GM12878 (cell line): ENCODE measurements at regions not wholly inside any gene's neighbourhood (a gene's known extent, or its start where the extent isn't known, plus 50 kb on each side); places are given as distances from the start of the nearest gene placed in this dataset.

Experiments used
- CREM ChIP-seq: IDR thresholded peaks from 2 replicates; pipeline ENCODE4 v1.6.1; 2014; ENCODE audit warnings: antibody characterized with exemption, low read depth
- EGR1 ChIP-seq, 2 experiments: IDR thresholded peaks; 1 replicate in 1 of 2; 2 replicates in 1 of 2; pipeline ENCODE4 v1.6.1; 2011 to 2012; ENCODE audit warnings: low read depth in 2 of 2, low read length in 2 of 2, borderline replicate concordance in 1 of 2, mild to moderate bottlenecking in 1 of 2, moderate library complexity in 1 of 2
- HDAC6 ChIP-seq: fragments of 200-600 bp; sonication (generic); IDR thresholded peaks from one replicate; pipeline ENCODE4 v1.8.0; 2017; ENCODE audit warnings: antibody characterized with exemption; ENCODE audit not compliant: unreplicated experiment
- NKRF ChIP-seq: fragments of 450-650 bp; conservative IDR thresholded peaks from 2 replicates; pipeline ENCODE4 v1.6.1; 2017; ENCODE audit warnings: mild to moderate bottlenecking, moderate library complexity
- POLR2A ChIP-seq: IDR thresholded peaks from 2 replicates; pipeline ENCODE4 v1.6.1; 2011; ENCODE audit warnings: low read depth, mild to moderate bottlenecking, low read length
- REST ChIP-seq: IDR thresholded peaks from 2 replicates; pipeline ENCODE4 v1.6.1; 2012; ENCODE audit warnings: mild to moderate bottlenecking, low read depth, low read length
- SMC3 ChIP-seq: IDR thresholded peaks from 2 replicates; pipeline ENCODE4 v1.6.1; 2011; ENCODE audit warnings: low read length, improper control_type of control experiment, borderline replicate concordance
- YY1 ChIP-seq: IDR thresholded peaks from 2 replicates; pipeline ENCODE4 v1.6.1; 2011; ENCODE audit warnings: low read depth, mild to moderate bottlenecking, low read length
- ZNF274 ChIP-seq: IDR thresholded peaks from one replicate; pipeline ENCODE4 v1.8.0; 2011; ENCODE audit not compliant: insufficient read length, insufficient read depth
- TF ChIP-seq, protein P1 (sequence below), 3 experiments: IDR thresholded peaks in 2 of 3; conservative IDR thresholded peaks in 1 of 3; 2 replicates each; pipeline ENCODE4 v1.5.1; 2011; ENCODE audit warnings: low read depth in 3 of 3, low read length in 3 of 3, mild to moderate bottlenecking in 3 of 3, control low read depth in 2 of 3, moderate library complexity in 2 of 3, inconsistent platforms in 1 of 3, mixed read lengths in 1 of 3; ENCODE audit not compliant: control insufficient read depth in 2 of 3, insufficient read depth in 1 of 3; ENCODE audit errors: extremely low read depth in 1 of 3
- TF ChIP-seq, protein P2 (sequence below): fragments of 450-650 bp; IDR thresholded peaks from 2 replicates; pipeline ENCODE4 v1.6.1; 2017; ENCODE audit warnings: borderline replicate concordance
- TF ChIP-seq, protein P3 (sequence below): fragments of 450-650 bp; IDR thresholded peaks from 2 replicates; pipeline ENCODE4 v1.6.1; 2016; ENCODE audit warnings: mild to moderate bottlenecking, moderate library complexity, borderline replicate concordance

- no peak for TF ChIP-seq CREM
- TF ChIP-seq, protein P1, sequence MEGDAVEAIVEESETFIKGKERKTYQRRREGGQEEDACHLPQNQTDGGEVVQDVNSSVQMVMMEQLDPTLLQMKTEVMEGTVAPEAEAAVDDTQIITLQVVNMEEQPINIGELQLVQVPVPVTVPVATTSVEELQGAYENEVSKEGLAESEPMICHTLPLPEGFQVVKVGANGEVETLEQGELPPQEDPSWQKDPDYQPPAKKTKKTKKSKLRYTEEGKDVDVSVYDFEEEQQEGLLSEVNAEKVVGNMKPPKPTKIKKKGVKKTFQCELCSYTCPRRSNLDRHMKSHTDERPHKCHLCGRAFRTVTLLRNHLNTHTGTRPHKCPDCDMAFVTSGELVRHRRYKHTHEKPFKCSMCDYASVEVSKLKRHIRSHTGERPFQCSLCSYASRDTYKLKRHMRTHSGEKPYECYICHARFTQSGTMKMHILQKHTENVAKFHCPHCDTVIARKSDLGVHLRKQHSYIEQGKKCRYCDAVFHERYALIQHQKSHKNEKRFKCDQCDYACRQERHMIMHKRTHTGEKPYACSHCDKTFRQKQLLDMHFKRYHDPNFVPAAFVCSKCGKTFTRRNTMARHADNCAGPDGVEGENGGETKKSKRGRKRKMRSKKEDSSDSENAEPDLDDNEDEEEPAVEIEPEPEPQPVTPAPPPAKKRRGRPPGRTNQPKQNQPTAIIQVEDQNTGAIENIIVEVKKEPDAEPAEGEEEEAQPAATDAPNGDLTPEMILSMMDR (IDR thresholded peaks at IDR 0.05 in 2 of 3, conservative IDR thresholded peaks at IDR 0.05 in 1 of 3; ENCODE audit: control insufficient read depth in 2 of 3, extremely low read depth in 1 of 3, insufficient read depth in 1 of 3, low read depth in 3 of 3, low read length in 3 of 3), result no peak
- no peak for TF ChIP-seq NKRF
- TF ChIP-seq SMC3, result no peak
- no peak for TF ChIP-seq POLR2A
- no peak for TF ChIP-seq HDAC6
- TF ChIP-seq REST, result no peak
- TF ChIP-seq ZNF274, result no peak
- TF ChIP-seq, protein P2, sequence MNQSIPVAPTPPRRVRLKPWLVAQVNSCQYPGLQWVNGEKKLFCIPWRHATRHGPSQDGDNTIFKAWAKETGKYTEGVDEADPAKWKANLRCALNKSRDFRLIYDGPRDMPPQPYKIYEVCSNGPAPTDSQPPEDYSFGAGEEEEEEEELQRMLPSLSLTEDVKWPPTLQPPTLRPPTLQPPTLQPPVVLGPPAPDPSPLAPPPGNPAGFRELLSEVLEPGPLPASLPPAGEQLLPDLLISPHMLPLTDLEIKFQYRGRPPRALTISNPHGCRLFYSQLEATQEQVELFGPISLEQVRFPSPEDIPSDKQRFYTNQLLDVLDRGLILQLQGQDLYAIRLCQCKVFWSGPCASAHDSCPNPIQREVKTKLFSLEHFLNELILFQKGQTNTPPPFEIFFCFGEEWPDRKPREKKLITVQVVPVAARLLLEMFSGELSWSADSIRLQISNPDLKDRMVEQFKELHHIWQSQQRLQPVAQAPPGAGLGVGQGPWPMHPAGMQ, result no peak
- no peak for TF ChIP-seq EGR1 (IDR thresholded peaks at IDR 0.05; ENCODE audit: borderline replicate concordance in 1 of 2, low read depth in 2 of 2, low read length in 2 of 2)
- no peak for TF ChIP-seq YY1
- TF ChIP-seq, protein P3, sequence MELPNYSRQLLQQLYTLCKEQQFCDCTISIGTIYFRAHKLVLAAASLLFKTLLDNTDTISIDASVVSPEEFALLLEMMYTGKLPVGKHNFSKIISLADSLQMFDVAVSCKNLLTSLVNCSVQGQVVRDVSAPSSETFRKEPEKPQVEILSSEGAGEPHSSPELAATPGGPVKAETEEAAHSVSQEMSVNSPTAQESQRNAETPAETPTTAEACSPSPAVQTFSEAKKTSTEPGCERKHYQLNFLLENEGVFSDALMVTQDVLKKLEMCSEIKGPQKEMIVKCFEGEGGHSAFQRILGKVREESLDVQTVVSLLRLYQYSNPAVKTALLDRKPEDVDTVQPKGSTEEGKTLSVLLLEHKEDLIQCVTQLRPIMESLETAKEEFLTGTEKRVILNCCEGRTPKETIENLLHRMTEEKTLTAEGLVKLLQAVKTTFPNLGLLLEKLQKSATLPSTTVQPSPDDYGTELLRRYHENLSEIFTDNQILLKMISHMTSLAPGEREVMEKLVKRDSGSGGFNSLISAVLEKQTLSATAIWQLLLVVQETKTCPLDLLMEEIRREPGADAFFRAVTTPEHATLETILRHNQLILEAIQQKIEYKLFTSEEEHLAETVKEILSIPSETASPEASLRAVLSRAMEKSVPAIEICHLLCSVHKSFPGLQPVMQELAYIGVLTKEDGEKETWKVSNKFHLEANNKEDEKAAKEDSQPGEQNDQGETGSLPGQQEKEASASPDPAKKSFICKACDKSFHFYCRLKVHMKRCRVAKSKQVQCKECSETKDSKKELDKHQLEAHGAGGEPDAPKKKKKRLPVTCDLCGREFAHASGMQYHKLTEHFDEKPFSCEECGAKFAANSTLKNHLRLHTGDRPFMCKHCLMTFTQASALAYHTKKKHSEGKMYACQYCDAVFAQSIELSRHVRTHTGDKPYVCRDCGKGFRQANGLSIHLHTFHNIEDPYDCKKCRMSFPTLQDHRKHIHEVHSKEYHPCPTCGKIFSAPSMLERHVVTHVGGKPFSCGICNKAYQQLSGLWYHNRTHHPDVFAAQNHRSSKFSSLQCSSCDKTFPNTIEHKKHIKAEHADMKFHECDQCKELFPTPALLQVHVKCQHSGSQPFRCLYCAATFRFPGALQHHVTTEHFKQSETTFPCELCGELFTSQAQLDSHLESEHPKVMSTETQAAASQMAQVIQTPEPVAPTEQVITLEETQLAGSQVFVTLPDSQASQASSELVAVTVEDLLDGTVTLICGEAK, result no peak
Measured at GRCh38 chr3:182644013-182644412, 149.3 kb upstream of the ATP11B start.
